Heart left ventricle (tissue), 16 donors: ENCODE measurements at regions not wholly inside any gene's neighbourhood (a gene's known extent, or its start where the extent isn't known, plus 50 kb on each side); places are given as distances from the start of the nearest gene placed in this dataset.

ENCODE experiments used
- ATAC-seq, 4 donors: fragments of 200-7000 bp; cut with Tn5 transposase; one replicate each; pipeline ENCODE4 v1.9.1; 2020 to 2022; ENCODE audit warnings: moderate library complexity in 4 of 4, mild to moderate bottlenecking in 3 of 4, moderate number of reproducible peaks in 1 of 4
- DNase-seq, 5 donors: peaks; one replicate each; pipeline ENCODE4 v3.0.0-alpha.2; 2020
- H3K27ac ChIP-seq, 12 donors: fragments of 200-600 bp; sonication (generic) in 4 of 12; one replicate each; pipeline versions ENCODE4 v1.5.0 to v1.8.0; 2016 to 2022; ENCODE audit warnings: mild to moderate bottlenecking in 2 of 12
- H3K27me3 ChIP-seq, 9 donors: fragments of 200-600 bp; sonication (generic) in 2 of 9; one replicate each; pipeline versions ENCODE4 v1.5.1 to v1.8.0; 2016 to 2022; ENCODE audit warnings: mild to moderate bottlenecking in 3 of 9
- H3K36me3 ChIP-seq, 9 donors: fragments of 200-600 bp; sonication (generic) in 2 of 9; one replicate each; pipeline versions ENCODE4 v1.5.0 to v1.8.0; 2018 to 2022; ENCODE audit warnings: mild to moderate bottlenecking in 2 of 9
- H3K4me1 ChIP-seq, 12 donors: fragments of 200-600 bp; sonication (generic) in 4 of 12; one replicate each; pipeline versions ENCODE4 v1.5.0 to v1.8.0; 2016 to 2022; ENCODE audit warnings: mild to moderate bottlenecking in 3 of 12
- H3K4me3 ChIP-seq, 12 donors: fragments of 200-600 bp; sonication (generic) in 4 of 12; one replicate each; pipeline versions ENCODE4 v1.5.0 to v1.8.0; 2017 to 2022; ENCODE audit warnings: mild to moderate bottlenecking in 9 of 12, moderate library complexity in 4 of 12
- H3K9me3 ChIP-seq, 12 donors: fragments of 200-600 bp; sonication (generic) in 4 of 12; one replicate each; pipeline versions ENCODE4 v1.5.0 to v1.8.0; 2016 to 2022; ENCODE audit warnings: mild to moderate bottlenecking in 1 of 12
- CTCF ChIP-seq, 12 donors: fragments of 200-600 bp; sonication (generic) in 4 of 12; IDR thresholded peaks; one replicate each; pipeline versions ENCODE4 v1.5.0 to v1.8.0; 2018 to 2022; ENCODE audit warnings: antibody characterized with exemption in 12 of 12, mild to moderate bottlenecking in 5 of 12
- POLR2A ChIP-seq, 2 donors: fragments of 450-650 bp; IDR thresholded peaks; one replicate each; pipeline ENCODE4 v1.6.1; 2017; ENCODE audit warnings: antibody characterized with exemption in 2 of 2, mild to moderate bottlenecking in 2 of 2, moderate library complexity in 2 of 2
- WGBS, 4 donors: extraction: QIAGEN DNeasy Blood & Tissue Kit in 2 of 4; methylation state at CpG; one replicate each; pipeline versions ENCODE4 v1.1.5 to v1.1.7; 2013 to 2018; 5-methylcytosine and 5-hydroxymethylcytosine counted together
- intact Hi-C, 10 donors: fragments of 100-400 bp; cut with DNase I; formaldehyde crosslinking; loops; one replicate each; pipeline versions ENCODE4 v1.11.1 to v1.14.2; 2022
- donor health status: ischemic (EF 13 %, LVEDD 7.1; RV severe dilation, severe dysfunction).
- donor health status: healthy with polysubstance abuse.
- donor health status: DM: no; HTN: yes; CAD: no.
- donor health status: DM: no; HTN: no; CAD: no.
- donor health status: ischemic (EF 25% LVEDD 6.9; RV normal size, moderate dysfunction).
- donor health status: ischemic (EF 25% LVEDD 5.7; RV mildly dilated, moderate dysfunction).
- donor health status: healthy.
- donor health status: DM: yes; HTN: yes; CAD: no.
- donor health status: ischemic (EF 35%, LVEDD 5.7; RV mildly dilated, moderate dysfunction).
- donor health status: nonischemic (EF 11% LVEDD 7.7; RV severe dilation, severe dysfunction).
- donor health status: DM: yes; HTN: yes; CAD: no.
- donor health status: PGD.
- donor health status: ischemic (EF 29% LVEDD 5.4; RV normal size, mild dysfunction).
- donor health status: nonischemic (EF 23%, LVEDD 6.1; RV moderate dilation, normal function).

GRCh38 chr1:55378582-55378981 is 163.4 kb upstream of the USP24 start:
- H3K27ac ChIP-seq: no peak overlapping the region
- no peaks in the 10 kb centered on the region for H3K9me3 ChIP-seq
- TF ChIP-seq POLR2A (IDR thresholded peaks at IDR 0.05) (no peak), CTCF (IDR thresholded peaks at IDR 0.05) (peak in 11 of 12 donors; percentile 15 to 56 (median 39))
- no peak overlapping the region for H3K4me3 ChIP-seq
- H3K36me3 ChIP-seq: no peaks in the 10 kb centered on the region
- DNase-seq (peak in 1 of 5 donors; percentile 28), ATAC-seq (peak in 2 of 4 donors; percentile 27 to 41)
- no peaks in the 10 kb centered on the region for H3K27me3 ChIP-seq
- H3K4me1 ChIP-seq: peaks cover 0 to 10% (median 0%) of the 10 kb centered on the region in 12 donors
- 52 to 72% (median 60%) methylated on average over 10 of the region's 10 CpGs for WGBS, 4 donors
- intact Hi-C loops: loop anchor here in 9 of 10 donors (2.0 to 10.0 kb wide), 8 partner anchors 506 to 1326 kb away; partner anchors contain the start of gene PLPP3 (in 1 of the 9)

- TF ChIP-seq POLR2A (IDR thresholded peaks at IDR 0.05) (no peak), CTCF (IDR thresholded peaks at IDR 0.05) (peak in 1 of 12 donors; percentile 7)
- peaks cover 0 to 10% (median 0%) of the 10 kb centered on the region in 12 donors for H3K4me1 ChIP-seq
- DNase-seq (no peak), ATAC-seq (no peak)
- intact Hi-C loops: loop anchor here in 9 of 10 donors (5.0 to 10.0 kb wide), 7 partner anchors 508 to 1328 kb away; partner anchors contain the start of gene PLPP3 (in 1 of the 9)
- H3K27ac ChIP-seq: no peak overlapping the region
- H3K9me3 ChIP-seq: no peaks in the 10 kb centered on the region
- no peaks in the 10 kb centered on the region for H3K36me3 ChIP-seq
- no peak overlapping the region for H3K4me3 ChIP-seq
- WGBS, 4 donors: 97 to 99% (median 98%) methylated on average over 1 of the region's 1 CpG
- no peaks in the 10 kb centered on the region for H3K27me3 ChIP-seq
Measured at GRCh38 chr1:55376897-55377296, 161.7 kb upstream of the USP24 start.

- intact Hi-C loops: loop anchor here in 9 of 10 donors (1.0 to 10.0 kb wide), 9 partner anchors 509 to 1329 kb away; partner anchors contain the start of gene PLPP3 (in 2 of the 9)
- TF ChIP-seq CTCF (IDR thresholded peaks at IDR 0.05) (peak; percentile 86 to 97 (median 92)), POLR2A (IDR thresholded peaks at IDR 0.05) (no peak)
- no peak overlapping the region for H3K4me3 ChIP-seq
- DNase-seq: peak in 2 of 5 donors; percentile 36 to 60
- peak in 1 of 4 donors; percentile 50 for ATAC-seq
- peaks cover 0 to 10% (median 0%) of the 10 kb centered on the region in 12 donors for H3K4me1 ChIP-seq
- no peaks in the 10 kb centered on the region for H3K36me3 ChIP-seq
- 38 to 49% (median 40%) methylated on average over 4 of the region's 4 CpGs for WGBS, 4 donors
- H3K9me3 ChIP-seq: no peaks in the 10 kb centered on the region
- H3K27me3 ChIP-seq: no peaks in the 10 kb centered on the region
- H3K27ac ChIP-seq: peak overlapping the region in 1 of 12 donors; percentile 0
Measured at GRCh38 chr1:55375617-55376258, 160.6 kb upstream of the USP24 start.

GRCh38 chr1:55374801-55375616 is 159.8 kb upstream of the USP24 start:
- no peaks in the 10 kb centered on the region for H3K36me3 ChIP-seq
- no peaks in the 10 kb centered on the region for H3K27me3 ChIP-seq
- H3K9me3 ChIP-seq: no peaks in the 10 kb centered on the region
- no peak for TF ChIP-seq POLR2A (IDR thresholded peaks at IDR 0.05)
- TF ChIP-seq CTCF (IDR thresholded peaks at IDR 0.05): no peak
- DNase-seq (no peak), ATAC-seq (peak in 2 of 4 donors; percentile 34 to 44)
- H3K27ac ChIP-seq: peak overlapping the region in 1 of 12 donors; percentile 0
- H3K4me1 ChIP-seq: peaks cover 0 to 10% (median 0%) of the 10 kb centered on the region in 12 donors
- intact Hi-C loops: loop anchor here in 9 of 10 donors (1.0 to 10.0 kb wide), 9 partner anchors 510 to 1330 kb away; partner anchors contain the start of gene PLPP3 (in 2 of the 9)
- 78 to 86% (median 85%) methylated on average over 13 to 14 of the region's 14 CpGs for WGBS, 4 donors
- no peak overlapping the region for H3K4me3 ChIP-seq
